ENCODE measurements at regions not wholly inside any gene's neighbourhood (a gene's known extent, or its start where the extent isn't known, plus 50 kb on each side); places are given as distances from the start of the nearest gene placed in this dataset.

- TF ChIP-seq, protein P1, sequence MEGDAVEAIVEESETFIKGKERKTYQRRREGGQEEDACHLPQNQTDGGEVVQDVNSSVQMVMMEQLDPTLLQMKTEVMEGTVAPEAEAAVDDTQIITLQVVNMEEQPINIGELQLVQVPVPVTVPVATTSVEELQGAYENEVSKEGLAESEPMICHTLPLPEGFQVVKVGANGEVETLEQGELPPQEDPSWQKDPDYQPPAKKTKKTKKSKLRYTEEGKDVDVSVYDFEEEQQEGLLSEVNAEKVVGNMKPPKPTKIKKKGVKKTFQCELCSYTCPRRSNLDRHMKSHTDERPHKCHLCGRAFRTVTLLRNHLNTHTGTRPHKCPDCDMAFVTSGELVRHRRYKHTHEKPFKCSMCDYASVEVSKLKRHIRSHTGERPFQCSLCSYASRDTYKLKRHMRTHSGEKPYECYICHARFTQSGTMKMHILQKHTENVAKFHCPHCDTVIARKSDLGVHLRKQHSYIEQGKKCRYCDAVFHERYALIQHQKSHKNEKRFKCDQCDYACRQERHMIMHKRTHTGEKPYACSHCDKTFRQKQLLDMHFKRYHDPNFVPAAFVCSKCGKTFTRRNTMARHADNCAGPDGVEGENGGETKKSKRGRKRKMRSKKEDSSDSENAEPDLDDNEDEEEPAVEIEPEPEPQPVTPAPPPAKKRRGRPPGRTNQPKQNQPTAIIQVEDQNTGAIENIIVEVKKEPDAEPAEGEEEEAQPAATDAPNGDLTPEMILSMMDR (IDR thresholded peaks at IDR 0.05), result no peak
Measured at GRCh38 chr1:68378296-68379084, 71.3 kb downstream of the RPE65 start.

DNA sequence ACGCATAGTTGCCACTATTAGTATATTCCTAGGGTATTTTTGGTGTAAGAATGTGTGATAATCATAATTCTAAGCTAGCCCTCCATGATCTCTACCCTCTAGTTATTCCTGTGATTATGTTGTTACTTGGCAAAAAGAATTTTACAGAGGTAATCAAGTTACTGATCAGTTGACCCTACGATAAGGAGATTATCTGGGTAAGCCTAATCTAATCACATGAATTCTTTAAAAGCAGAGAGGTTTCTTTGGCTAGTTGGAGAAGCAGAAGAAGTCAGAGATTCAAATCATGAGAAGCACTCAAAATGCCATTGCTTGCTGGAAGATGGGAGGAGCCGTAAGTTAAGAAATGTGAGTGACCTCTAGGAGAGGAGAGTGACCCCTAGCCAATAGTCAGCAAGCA, 72.7 kb downstream of the RPE65 start:
- TF ChIP-seq, protein P1 (IDR thresholded peaks at IDR 0.05), result no peak

DNA sequence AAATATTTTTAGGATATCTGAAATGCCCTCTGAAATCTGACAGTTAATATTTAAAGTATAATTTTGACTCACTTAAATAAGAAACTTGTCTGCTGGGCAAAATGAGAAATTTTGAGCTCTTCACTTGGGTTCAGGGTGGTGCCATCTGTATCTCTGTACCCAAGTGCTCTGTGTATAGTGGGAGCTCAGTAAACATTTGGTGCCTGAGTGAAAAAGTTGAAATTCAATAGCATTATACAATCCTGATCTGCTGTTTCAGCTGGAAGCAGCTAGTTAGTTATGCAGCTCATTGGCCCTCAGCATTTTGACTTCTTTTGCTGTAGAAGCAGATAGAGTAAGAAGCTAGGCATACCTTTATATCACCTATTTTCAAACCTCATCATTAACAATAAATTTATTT, 73.3 kb downstream of the RPE65 start:
- TF ChIP-seq, protein P1 (IDR thresholded peaks at IDR 0.05), result no peak

DNA sequence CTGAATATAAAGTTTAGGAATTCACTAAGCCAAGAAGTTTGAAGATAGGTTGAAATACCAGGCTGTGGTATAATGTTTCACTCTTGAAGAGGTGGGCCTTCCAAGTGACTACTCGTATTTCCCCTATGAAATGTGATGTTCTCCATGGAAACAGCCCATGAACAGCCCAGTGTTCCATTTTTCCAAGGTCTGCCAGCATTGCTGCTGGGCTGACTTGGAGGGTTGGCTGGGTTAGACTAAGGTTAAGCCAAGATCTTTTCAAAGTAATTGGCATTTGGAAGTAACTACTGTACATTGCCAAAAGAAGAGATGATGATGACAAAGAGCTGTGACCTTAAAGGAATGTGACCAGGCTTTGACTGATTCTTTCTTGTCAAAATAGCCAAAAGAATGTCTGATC, 73.8 kb downstream of the RPE65 start:
- TF ChIP-seq, protein P1 (IDR thresholded peaks at IDR 0.05), result no peak

DNA sequence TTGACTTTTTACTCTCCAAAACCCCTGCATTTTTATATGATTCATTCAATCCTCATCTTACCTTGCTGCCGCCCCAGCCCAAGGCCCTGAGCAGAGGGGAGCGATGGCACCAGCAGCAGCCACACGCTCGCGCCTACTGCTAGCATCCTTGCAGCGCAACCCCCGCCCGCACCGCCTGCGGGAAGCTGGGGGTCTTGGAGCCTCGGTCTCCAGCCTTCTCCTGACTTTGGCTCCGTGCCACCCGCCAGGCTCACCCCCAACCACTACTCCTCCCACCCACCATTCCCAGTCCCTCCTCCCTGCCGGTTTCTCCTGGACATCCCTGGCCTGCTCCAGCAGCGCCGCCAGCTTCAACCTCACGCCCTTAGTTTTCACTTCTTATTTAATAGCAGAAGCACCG, 76.6 kb downstream of the RPE65 start:
- TF ChIP-seq, protein P1 (IDR thresholded peaks at IDR 0.05), result no peak

DNA sequence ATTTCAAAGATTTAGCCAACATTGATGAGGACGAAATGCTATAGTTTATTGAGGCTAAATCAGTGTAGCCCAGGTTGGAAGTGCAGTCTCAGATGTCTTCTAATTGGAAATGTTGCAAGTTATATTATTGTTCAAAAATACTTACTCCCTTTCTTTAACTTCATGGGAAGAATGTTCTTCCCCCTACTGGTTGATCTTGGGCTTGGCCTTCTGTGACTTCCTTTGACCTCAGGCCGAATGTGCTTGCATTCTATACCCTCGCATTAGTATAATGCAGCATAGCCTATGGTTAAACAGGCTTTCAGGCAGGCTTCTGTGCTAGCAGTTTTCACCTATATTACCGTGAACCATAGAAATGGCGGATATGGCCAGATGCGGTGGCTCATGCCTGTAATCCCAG, 77.3 kb downstream of the RPE65 start:
- TF ChIP-seq, protein P1 (IDR thresholded peaks at IDR 0.05), result no peak

DNA sequence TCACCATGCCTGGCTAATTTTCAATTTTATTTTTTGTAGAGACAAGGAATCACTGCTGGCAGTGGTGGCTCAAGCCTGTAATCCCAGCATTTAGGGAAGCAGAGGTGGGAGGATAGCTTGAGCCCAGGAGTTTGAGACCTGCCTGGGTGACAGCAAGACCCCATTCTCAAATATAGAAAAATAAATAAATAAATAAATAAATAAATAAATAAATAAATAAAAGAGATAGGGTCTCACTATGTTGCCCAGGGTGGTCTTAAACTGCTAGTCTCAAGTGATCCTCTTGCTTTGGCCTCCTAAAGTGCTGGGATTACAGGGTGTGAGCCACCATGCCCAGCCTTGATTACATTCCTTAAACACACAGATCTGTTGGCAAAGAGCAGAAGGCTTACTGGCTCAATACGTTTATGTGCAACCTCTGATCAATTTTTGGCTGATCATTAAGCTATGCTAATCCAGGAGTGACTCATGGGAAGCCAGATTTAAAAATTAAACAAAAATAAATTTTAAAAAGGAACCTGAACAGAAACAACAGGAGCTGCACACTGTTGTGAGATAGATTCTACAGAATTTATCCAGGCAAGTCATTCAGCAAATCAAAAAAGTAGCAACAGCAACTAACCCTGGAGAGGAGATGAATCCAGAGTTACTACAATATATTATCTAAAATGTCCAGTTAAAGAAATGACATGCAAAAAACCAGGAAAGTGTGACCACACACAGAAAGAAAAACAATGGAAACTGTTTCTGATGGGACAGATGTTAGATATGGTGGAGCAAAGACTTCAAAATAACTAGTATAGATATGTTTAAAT, 79.4 kb downstream of the RPE65 start:
- TF ChIP-seq, protein P1 (IDR thresholded peaks at IDR 0.05), result no peak
